ENCODE measurements at regions not wholly inside any gene's neighbourhood (a gene's known extent, or its start where the extent isn't known, plus 50 kb on each side); places are given as distances from the start of the nearest gene placed in this dataset.

GRCh38 chr3:89714237-89714636, 606.8 kb downstream of the EPHA3 start:
- Histone ChIP-seq H3K27me3 (ENCODE audit: insufficient read depth, poor library complexity, severe bottlenecking) (no peaks in the 10 kb centered on the region), H3K4me3 (replicated peaks; ENCODE audit: insufficient read depth, low read length) (no peak overlapping the region), H3K27ac (replicated peaks) (no peak overlapping the region)
- DNase-seq (ENCODE audit: low read depth in 1 of 2, low spot score in 1 of 2) = no peak
- no peak for TF ChIP-seq CTCF (IDR thresholded peaks at IDR 0.05; ENCODE audit: insufficient read depth, low read length)
- TF ChIP-seq REST (IDR thresholded peaks at IDR 0.05; ENCODE audit: insufficient replicate concordance, low read depth) = no peak

- TF ChIP-seq REST (IDR thresholded peaks at IDR 0.05; ENCODE audit: insufficient replicate concordance, low read depth) (no peak), POLR2AphosphoS5 (IDR thresholded peaks at IDR 0.05; ENCODE audit: low read depth) (no peak), CTCF (IDR thresholded peaks at IDR 0.05; ENCODE audit: insufficient read depth, low read length) (no peak), GABPA (IDR thresholded peaks at IDR 0.05; ENCODE audit: low read depth) (no peak), SPI1 (IDR thresholded peaks at IDR 0.05; ENCODE audit: borderline replicate concordance, low read depth) (no peak)
- DNase-seq (ENCODE audit: low read depth in 1 of 2, low spot score in 1 of 2) = no peak
- Histone ChIP-seq H3K27ac (replicated peaks) (no peak overlapping the region), H3K27me3 (ENCODE audit: insufficient read depth, poor library complexity, severe bottlenecking) (no peaks in the 10 kb centered on the region), H3K4me3 (replicated peaks; ENCODE audit: insufficient read depth, low read length) (no peak overlapping the region)
These were observed 632.9 kb downstream of the EPHA3 start for GRCh38 chr3:89740080-89740880.

- no peaks in the 10 kb centered on the region for H3K27me3 ChIP-seq (ENCODE audit: insufficient read depth, poor library complexity, severe bottlenecking)
- H3K4me3 ChIP-seq (replicated peaks; ENCODE audit: insufficient read depth, low read length) = no peak overlapping the region
- no peak overlapping the region for H3K27ac ChIP-seq (replicated peaks)
- no peak for DNase-seq (ENCODE audit: low read depth in 1 of 2, low spot score in 1 of 2)
- TF ChIP-seq POLR2AphosphoS5 (IDR thresholded peaks at IDR 0.05; ENCODE audit: low read depth) = no peak
- TF ChIP-seq REST (IDR thresholded peaks at IDR 0.05; ENCODE audit: insufficient replicate concordance, low read depth) = no peak
- no peak for TF ChIP-seq CTCF (IDR thresholded peaks at IDR 0.05; ENCODE audit: insufficient read depth, low read length)
- no peak for TF ChIP-seq GABPA (IDR thresholded peaks at IDR 0.05; ENCODE audit: low read depth)
- TF ChIP-seq SPI1 (IDR thresholded peaks at IDR 0.05; ENCODE audit: borderline replicate concordance, low read depth) = no peak
These were observed 633.4 kb downstream of the EPHA3 start for GRCh38 chr3:89740881-89741177.
